H9 (cell line): ENCODE measurements at regions not wholly inside any gene's neighbourhood (a gene's known extent, or its start where the extent isn't known, plus 50 kb on each side); places are given as distances from the start of the nearest gene placed in this dataset.

Source experiments
- DNase-seq: peaks from one replicate; pipeline ENCODE4 v3.0.0-alpha.2; 2017
- H2AFZ ChIP-seq: one replicate; pipeline ENCODE4 v1.6.1; 2013; ENCODE audit warnings: mild to moderate bottlenecking, low read length, control low read depth, moderate library complexity
- H2AK5ac ChIP-seq: 2 replicates; pipeline ENCODE4 v1.6.1; 2013; ENCODE audit warnings: low read length, control low read depth, mixed read lengths; ENCODE audit not compliant: insufficient read length
- H2BK120ac ChIP-seq: one replicate; pipeline ENCODE4 v1.6.1; 2013; ENCODE audit warnings: low read depth, mild to moderate bottlenecking, low read length, control low read depth, inconsistent platforms; ENCODE audit not compliant: poor library complexity, severe bottlenecking
- H2BK12ac ChIP-seq: 2 replicates; pipeline ENCODE4 v1.6.1; 2013; ENCODE audit warnings: low read length, control low read depth, mixed read lengths, low read depth; ENCODE audit not compliant: insufficient read length
- H2BK15ac ChIP-seq: 2 replicates; pipeline ENCODE4 v1.6.1; 2013; ENCODE audit warnings: low read depth, low read length, control low read depth
- H2BK20ac ChIP-seq: one replicate; pipeline ENCODE4 v1.6.1; 2013; ENCODE audit warnings: low read depth, mild to moderate bottlenecking, low read length, control low read depth, inconsistent platforms; ENCODE audit not compliant: poor library complexity, severe bottlenecking
- H2BK5ac ChIP-seq: 2 replicates; pipeline ENCODE4 v1.6.1; 2013; ENCODE audit warnings: low read length, control low read depth, mixed read lengths; ENCODE audit not compliant: insufficient read length
- H3K14ac ChIP-seq: 2 replicates; pipeline ENCODE4 v1.6.1; 2013; ENCODE audit warnings: low read length, control low read depth; ENCODE audit not compliant: insufficient read depth
- H3K18ac ChIP-seq: 2 replicates; pipeline ENCODE4 v1.6.1; 2013; ENCODE audit warnings: low read depth, mild to moderate bottlenecking, mixed read lengths, low read length, control low read depth; ENCODE audit not compliant: insufficient read length
- H3K23ac ChIP-seq: 2 replicates; pipeline ENCODE4 v1.6.1; 2013; ENCODE audit warnings: low read length, control low read depth, mixed read lengths, low read depth; ENCODE audit not compliant: insufficient read length
- H3K23me2 ChIP-seq: 2 replicates; pipeline ENCODE4 v1.6.1; 2013; ENCODE audit warnings: low read depth, mild to moderate bottlenecking, mixed read lengths, low read length, control low read depth; ENCODE audit not compliant: insufficient read length, poor library complexity, severe bottlenecking
- H3K27ac ChIP-seq: 2 replicates; pipeline ENCODE4 v1.5.1; 2013; ENCODE audit warnings: low read length, control low read depth, mixed read lengths, low read depth; ENCODE audit not compliant: insufficient read length
- H3K27me3 ChIP-seq: 2 replicates; pipeline ENCODE4 v1.6.1; 2013; ENCODE audit warnings: low read length, control low read depth, inconsistent platforms; ENCODE audit not compliant: insufficient read depth
- H3K4ac ChIP-seq: 2 replicates; pipeline ENCODE4 v1.6.1; 2013; ENCODE audit warnings: low read depth, mild to moderate bottlenecking, control low read depth, inconsistent platforms, low read length, moderate library complexity
- H3K4me1 ChIP-seq: 2 replicates; pipeline ENCODE4 v1.6.1; 2013; ENCODE audit warnings: low read length, control low read depth, inconsistent platforms; ENCODE audit not compliant: insufficient read depth
- H3K4me2 ChIP-seq: 2 replicates; pipeline ENCODE4 v1.6.1; 2013; ENCODE audit warnings: low read length, control low read depth, mixed read lengths; ENCODE audit not compliant: insufficient read length, insufficient read depth
- H3K56ac ChIP-seq: 2 replicates; pipeline ENCODE4 v1.6.1; 2013; ENCODE audit warnings: low read depth, mild to moderate bottlenecking, mixed read lengths, low read length, control low read depth; ENCODE audit not compliant: insufficient read length
- H3K79me1 ChIP-seq: 2 replicates; pipeline ENCODE4 v1.6.1; 2013; ENCODE audit warnings: low read depth, mild to moderate bottlenecking, moderate library complexity, low read length, control low read depth, inconsistent platforms; ENCODE audit not compliant: insufficient read depth, poor library complexity, severe bottlenecking
- H3K79me2 ChIP-seq: 2 replicates; pipeline ENCODE4 v1.6.1; 2013; ENCODE audit warnings: low read length, control low read depth, inconsistent platforms; ENCODE audit not compliant: insufficient read depth
- H3K9ac ChIP-seq: 2 replicates; pipeline ENCODE4 v1.6.1; 2013; ENCODE audit warnings: low read length, control low read depth, mixed read lengths; ENCODE audit not compliant: insufficient read length; ENCODE audit errors: extremely low read depth
- H3K9me3 ChIP-seq: one replicate; pipeline ENCODE4 v1.6.1; 2013; ENCODE audit warnings: low read depth, low read length, inconsistent platforms; ENCODE audit not compliant: control insufficient read depth
- H3T11ph ChIP-seq: one replicate; pipeline ENCODE4 v1.6.1; 2013; ENCODE audit warnings: mild to moderate bottlenecking, low read length, control low read depth, inconsistent platforms
- H4K20me1 ChIP-seq: one replicate; pipeline ENCODE4 v1.6.1; 2013; ENCODE audit not compliant: control insufficient read depth, insufficient read length, insufficient read depth
- H4K5ac ChIP-seq: 2 replicates; pipeline ENCODE4 v1.6.1; 2013; ENCODE audit warnings: low read depth, mild to moderate bottlenecking, mixed read lengths, low read length, control low read depth; ENCODE audit not compliant: insufficient read length
- H4K8ac ChIP-seq: replicated peaks from 2 replicates; pipeline ENCODE4 v1.6.1; 2013; ENCODE audit warnings: low read length, control low read depth, mixed read lengths, low read depth; ENCODE audit not compliant: insufficient read length
- H4K91ac ChIP-seq: 2 replicates; pipeline ENCODE4 v1.6.1; 2013; ENCODE audit warnings: low read depth, mild to moderate bottlenecking, moderate library complexity, mixed read lengths, low read length, control low read depth; ENCODE audit not compliant: insufficient read length
- H3K27ac Mint-ChIP-seq, 3 experiments: 2 replicates in 2 of 3; 3 replicates in 1 of 3; pipeline ENCODE4 v1.8.0; 2020 to 2021; ENCODE audit warnings: mixed read lengths in 3 of 3, mild to moderate bottlenecking in 1 of 3, moderate library complexity in 1 of 3
- H3K27me3 Mint-ChIP-seq: 2 replicates; pipeline ENCODE4 v1.8.0; 2021; ENCODE audit warnings: low read depth, mild to moderate bottlenecking, moderate library complexity, mixed read lengths
- H3K36me3 Mint-ChIP-seq, 3 experiments: 2 replicates in 2 of 3; 3 replicates in 1 of 3; pipeline ENCODE4 v1.8.0; 2020 to 2021; ENCODE audit warnings: low read depth in 3 of 3, mixed read lengths in 3 of 3; ENCODE audit not compliant: insufficient read depth in 1 of 3
- H3K4me1 Mint-ChIP-seq, 2 experiments: 2 replicates each; pipeline ENCODE4 v1.8.0; 2020; ENCODE audit warnings: mixed read lengths in 2 of 2
- H3K4me3 Mint-ChIP-seq, 2 experiments: 2 replicates in 1 of 2; 3 replicates in 1 of 2; pipeline ENCODE4 v1.8.0; 2020 to 2021; ENCODE audit warnings: mild to moderate bottlenecking in 2 of 2, mixed read lengths in 2 of 2, moderate library complexity in 1 of 2
- H3K9me3 Mint-ChIP-seq, 2 experiments: 2 replicates in 1 of 2; 3 replicates in 1 of 2; pipeline ENCODE4 v1.8.0; 2020; ENCODE audit warnings: mild to moderate bottlenecking in 2 of 2, mixed read lengths in 2 of 2, moderate library complexity in 1 of 2
- whole genome bisulfite sequencing: extraction: QIAGEN DNeasy Blood & Tissue Kit; methylation state at CpG from one replicate; pipeline ENCODE4 v1.1.7; 2013; ENCODE audit warnings: missing lambda C conversion rate, low lambda C conversion rate, mixed read lengths; ENCODE audit not compliant: insufficient read length; ENCODE audit errors: extremely low coverage; 5-methylcytosine and 5-hydroxymethylcytosine counted together
- TF ChIP-seq, protein P1 (sequence below): fragments of 200-600 bp; sonication (generic); conservative IDR thresholded peaks from 3 replicates; pipeline ENCODE4 v1.8.0; 2021; ENCODE audit warnings: antibody characterized with exemption, mild to moderate bottlenecking

GRCh38 chr4:160894128-160894527 is 1269.7 kb downstream of the FSTL5 start:
- no peak overlapping the region for H3K27ac ChIP-seq

More at GRCh38 chr4:160894128-160894527, 1269.7 kb downstream of the FSTL5 start:
- H3K79me1 ChIP-seq = no peaks in the 10 kb centered on the region
- H3K56ac ChIP-seq = no peak overlapping the region
- no peaks in the 10 kb centered on the region for H3K27me3 Mint-ChIP-seq
- H3K23me2 ChIP-seq = no peaks in the 10 kb centered on the region
- H3K9me3 Mint-ChIP-seq = no peaks in the 10 kb centered on the region
- no CpG with 5 or more reads among the region's 2 CpGs for WGBS
- H4K8ac ChIP-seq = no peak overlapping the region
- H4K20me1 ChIP-seq = no peaks in the 10 kb centered on the region
- no peak overlapping the region for H2BK120ac ChIP-seq
- no peak overlapping the region for H2AK5ac ChIP-seq
- H2BK12ac ChIP-seq = no peak overlapping the region
- no peaks in the 10 kb centered on the region for H3K27me3 ChIP-seq
- no peak overlapping the region for H3K4me2 ChIP-seq
- no peaks in the 10 kb centered on the region for H3K4me1 Mint-ChIP-seq
- H2AFZ ChIP-seq = no peak overlapping the region
- no peaks in the 10 kb centered on the region for H3K9me3 ChIP-seq
- H2BK20ac ChIP-seq = no peak overlapping the region
- no peak overlapping the region for H2BK5ac ChIP-seq
- no peaks in the 10 kb centered on the region for H3K79me2 ChIP-seq
- H3T11ph ChIP-seq = no peak overlapping the region
- H4K5ac ChIP-seq = no peak overlapping the region
- no peak overlapping the region for H2BK15ac ChIP-seq
- H3K9ac ChIP-seq = no peak overlapping the region
- no peak for DNase-seq
- no peak overlapping the region for H3K14ac ChIP-seq
- H3K23ac ChIP-seq = no peak overlapping the region
- TF ChIP-seq, protein P1, sequence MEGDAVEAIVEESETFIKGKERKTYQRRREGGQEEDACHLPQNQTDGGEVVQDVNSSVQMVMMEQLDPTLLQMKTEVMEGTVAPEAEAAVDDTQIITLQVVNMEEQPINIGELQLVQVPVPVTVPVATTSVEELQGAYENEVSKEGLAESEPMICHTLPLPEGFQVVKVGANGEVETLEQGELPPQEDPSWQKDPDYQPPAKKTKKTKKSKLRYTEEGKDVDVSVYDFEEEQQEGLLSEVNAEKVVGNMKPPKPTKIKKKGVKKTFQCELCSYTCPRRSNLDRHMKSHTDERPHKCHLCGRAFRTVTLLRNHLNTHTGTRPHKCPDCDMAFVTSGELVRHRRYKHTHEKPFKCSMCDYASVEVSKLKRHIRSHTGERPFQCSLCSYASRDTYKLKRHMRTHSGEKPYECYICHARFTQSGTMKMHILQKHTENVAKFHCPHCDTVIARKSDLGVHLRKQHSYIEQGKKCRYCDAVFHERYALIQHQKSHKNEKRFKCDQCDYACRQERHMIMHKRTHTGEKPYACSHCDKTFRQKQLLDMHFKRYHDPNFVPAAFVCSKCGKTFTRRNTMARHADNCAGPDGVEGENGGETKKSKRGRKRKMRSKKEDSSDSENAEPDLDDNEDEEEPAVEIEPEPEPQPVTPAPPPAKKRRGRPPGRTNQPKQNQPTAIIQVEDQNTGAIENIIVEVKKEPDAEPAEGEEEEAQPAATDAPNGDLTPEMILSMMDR = no peak
- H3K4me3 Mint-ChIP-seq = no peak overlapping the region
- H4K91ac ChIP-seq = no peak overlapping the region
- H3K18ac ChIP-seq = no peak overlapping the region
- no peaks in the 10 kb centered on the region for H3K36me3 Mint-ChIP-seq
- no peak overlapping the region for H3K27ac Mint-ChIP-seq
- H3K4ac ChIP-seq = no peak overlapping the region
- H3K4me1 ChIP-seq = no peaks in the 10 kb centered on the region
